ENCODE measurements at regions not wholly inside any gene's neighbourhood (a gene's known extent, or its start where the extent isn't known, plus 50 kb on each side); places are given as distances from the start of the nearest gene placed in this dataset.

GRCh38 chr6:169982461-169983386 lies 231.3 kb downstream of the ERMARD start:
- TF ChIP-seq CTCF (IDR thresholded peaks at IDR 0.05) = no peak
- H3K9ac ChIP-seq = no peak overlapping the region
- no peaks in the 10 kb centered on the region for H3K27me3 ChIP-seq (ENCODE audit: control insufficient read depth, insufficient read depth, low read length)
- H3K4me2 ChIP-seq (ENCODE audit: low read length) = no peak overlapping the region
- H3K79me2 ChIP-seq = no peaks in the 10 kb centered on the region
- no peaks in the 10 kb centered on the region for H3K36me3 ChIP-seq (ENCODE audit: control insufficient read depth, insufficient read depth, low read length)
- no peaks in the 10 kb centered on the region for H3K4me1 ChIP-seq
- no peak overlapping the region for H2AFZ ChIP-seq
- no peak overlapping the region for H3K27ac ChIP-seq
- H3K4me3 ChIP-seq (ENCODE audit: low read depth, low read length) = no peak overlapping the region
- no peaks in the 10 kb centered on the region for H3K9me3 ChIP-seq (ENCODE audit: control insufficient read depth, low read length)

- H3K36me3 ChIP-seq (ENCODE audit: control insufficient read depth, insufficient read depth, low read length) = no peaks in the 10 kb centered on the region
- H3K9me3 ChIP-seq (ENCODE audit: control insufficient read depth, low read length) = no peaks in the 10 kb centered on the region
- H3K9ac ChIP-seq = no peak overlapping the region
- no peaks in the 10 kb centered on the region for H3K27me3 ChIP-seq (ENCODE audit: control insufficient read depth, insufficient read depth, low read length)
- H3K79me2 ChIP-seq = no peaks in the 10 kb centered on the region
- H3K4me2 ChIP-seq (ENCODE audit: low read length) = no peak overlapping the region
- H3K27ac ChIP-seq = no peak overlapping the region
- no peak for TF ChIP-seq CTCF (IDR thresholded peaks at IDR 0.05)
- no peaks in the 10 kb centered on the region for H3K4me1 ChIP-seq
- no peak overlapping the region for H2AFZ ChIP-seq
- no peak overlapping the region for H3K4me3 ChIP-seq (ENCODE audit: low read depth, low read length)
Measured at GRCh38 chr6:169981969-169982368, 230.5 kb downstream of the ERMARD start.

- H3K9me3 ChIP-seq (ENCODE audit: control insufficient read depth, low read length) = no peaks in the 10 kb centered on the region
- no peak for TF ChIP-seq CTCF (IDR thresholded peaks at IDR 0.05)
- H3K4me2 ChIP-seq (ENCODE audit: low read length) = no peak overlapping the region
Measured at GRCh38 chr6:169981568-169981967, 230.1 kb downstream of the ERMARD start.

GRCh38 chr6:169980826-169981450 lies 229.5 kb downstream of the ERMARD start:
- no peak overlapping the region for H3K27ac ChIP-seq
- H3K79me2 ChIP-seq = no peaks in the 10 kb centered on the region
- H2AFZ ChIP-seq = no peak overlapping the region
- no peak overlapping the region for H3K9ac ChIP-seq
- no peak overlapping the region for H3K4me3 ChIP-seq (ENCODE audit: low read depth, low read length)
- H3K9me3 ChIP-seq (ENCODE audit: control insufficient read depth, low read length) = no peaks in the 10 kb centered on the region
- no peaks in the 10 kb centered on the region for H3K27me3 ChIP-seq (ENCODE audit: control insufficient read depth, insufficient read depth, low read length)
- H3K4me2 ChIP-seq (ENCODE audit: low read length) = no peak overlapping the region
- no peak for TF ChIP-seq CTCF (IDR thresholded peaks at IDR 0.05)
- no peaks in the 10 kb centered on the region for H3K4me1 ChIP-seq
- no peaks in the 10 kb centered on the region for H3K36me3 ChIP-seq (ENCODE audit: control insufficient read depth, insufficient read depth, low read length)

More at GRCh38 chr6:169981568-169981967, 230.1 kb downstream of the ERMARD start:
- no peak overlapping the region for H3K27ac ChIP-seq
- H3K9ac ChIP-seq = no peak overlapping the region
- H3K4me1 ChIP-seq = no peaks in the 10 kb centered on the region
- no peaks in the 10 kb centered on the region for H3K36me3 ChIP-seq (ENCODE audit: control insufficient read depth, insufficient read depth, low read length)
- no peak overlapping the region for H3K4me3 ChIP-seq (ENCODE audit: low read depth, low read length)
- H3K79me2 ChIP-seq = no peaks in the 10 kb centered on the region
- no peaks in the 10 kb centered on the region for H3K27me3 ChIP-seq (ENCODE audit: control insufficient read depth, insufficient read depth, low read length)
- H2AFZ ChIP-seq = no peak overlapping the region
